ENCODE measurements at regions not wholly inside any gene's neighbourhood (a gene's known extent, or its start where the extent isn't known, plus 50 kb on each side); places are given as distances from the start of the nearest gene placed in this dataset.

DNA sequence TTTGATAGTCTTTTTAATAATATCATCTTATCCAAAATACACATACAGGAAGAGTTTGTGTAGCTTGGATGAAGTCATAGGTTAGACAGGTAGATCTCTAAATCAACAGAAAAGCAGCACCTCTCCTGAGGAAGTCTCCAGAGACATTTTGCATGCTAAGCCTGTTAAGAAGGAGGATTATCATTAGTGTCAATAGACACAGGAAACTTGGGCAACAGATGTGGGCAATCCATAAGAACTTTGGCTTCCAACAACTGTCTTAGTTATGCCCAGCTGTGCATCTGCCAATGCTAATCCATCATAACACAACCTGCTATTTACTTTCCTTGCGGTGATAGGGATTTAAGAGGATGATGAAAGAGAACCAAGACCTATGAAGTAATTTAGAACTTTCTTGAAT lies 1052.6 kb downstream of the RPA4 start:
- Histone ChIP-seq H3K27me3 (ENCODE audit: control insufficient read depth in 2 of 2, insufficient read depth in 2 of 2, low read length in 2 of 2) (no peaks in the 10 kb centered on the region), H3K36me3 (ENCODE audit: control insufficient read depth, insufficient read depth, low read length) (no peaks in the 10 kb centered on the region), H3K9me1 (ENCODE audit: control insufficient read depth, insufficient read depth, low read length) (no peaks in the 10 kb centered on the region), H3K4me1 (replicated peaks in 1 of 2; ENCODE audit: control insufficient read depth in 2 of 2, insufficient read depth in 2 of 2, low read length in 2 of 2) (no peaks in the 10 kb centered on the region), H3K4me3 (no peak overlapping the region), H3K9me3 (replicated peaks; ENCODE audit: control insufficient read depth, insufficient read depth, low read depth, low read length) (no peaks in the 10 kb centered on the region), H3K79me2 (ENCODE audit: control insufficient read depth, insufficient read depth, low read length) (no peaks in the 10 kb centered on the region), H3K9ac (ENCODE audit: insufficient read depth in 1 of 2, low read depth in 2 of 2, low read length in 2 of 2) (no peak overlapping the region), H2AFZ (ENCODE audit: low read depth, low read length) (no peak overlapping the region), H4K20me1 (replicated peaks; ENCODE audit: control insufficient read depth, insufficient read depth, low read length) (no peaks in the 10 kb centered on the region), H3K27ac (ENCODE audit: extremely low read depth, low read depth, low read length) (no peak overlapping the region), H3K4me2 (ENCODE audit: insufficient read depth, low read length) (no peak overlapping the region)
- no peak for DNase-seq (ENCODE audit: extremely low read depth in 1 of 4, low spot score in 3 of 4)
- ChIA-PET CTCF (ENCODE audit: low intra/inter-chr PET ratio) (no interaction called here), POLR2A (no interaction called here)
- FAIRE-seq: no peak
- 10% methylated on average over 1 of the region's 1 CpG for WGBS (ENCODE audit: insufficient coverage, low coverage, missing lambda C conversion rate)
- in situ Hi-C loops (cut with MboI): no loop called here
- ATAC-seq: no peak
- no TSS peak for BruUV-seq (replicated peaks)
- intact Hi-C loops (cut with micrococcal nuclease): no loop called here
- no peak for TF ChIP-seq ZNF41 (CRISPR knock-in tag; conservative IDR thresholded peaks at IDR 0.05)
- TF ChIP-seq ZNF253 (CRISPR knock-in tag; conservative IDR thresholded peaks at IDR 0.05): no peak
- no peak for TF ChIP-seq ZSCAN32 (CRISPR knock-in tag; IDR thresholded peaks at IDR 0.05)
- TF ChIP-seq ZNF445 (CRISPR knock-in tag; IDR thresholded peaks at IDR 0.05; ENCODE audit: low read depth): no peak
- no peak for TF ChIP-seq TBP (optimal IDR thresholded peaks at IDR 0.05; ENCODE audit: low read depth, low read length)
- TF ChIP-seq ZNF407 (IDR thresholded peaks at IDR 0.05; ENCODE audit: low read depth): no peak
- no peak for TF ChIP-seq HDAC3 (IDR thresholded peaks at IDR 0.05; ENCODE audit: borderline replicate concordance, partially characterized antibody)
- TF ChIP-seq ZNF695 (CRISPR knock-in tag; IDR thresholded peaks at IDR 0.05): no peak
- no peak for TF ChIP-seq ZBTB11 (CRISPR knock-in tag; IDR thresholded peaks at IDR 0.05)
- TF ChIP-seq FOS (IDR thresholded peaks at IDR 0.05; ENCODE audit: extremely low read depth, insufficient read length): no peak
- no peak for TF ChIP-seq MIER1 (IDR thresholded peaks at IDR 0.05; ENCODE audit: low read depth)
- no peak for TF ChIP-seq HLTF (IDR thresholded peaks at IDR 0.05)
- TF ChIP-seq NCOR1 (IDR thresholded peaks at IDR 0.05): no peak
